ENCODE measurements at regions not wholly inside any gene's neighbourhood (a gene's known extent, or its start where the extent isn't known, plus 50 kb on each side); places are given as distances from the start of the nearest gene placed in this dataset.

DNA sequence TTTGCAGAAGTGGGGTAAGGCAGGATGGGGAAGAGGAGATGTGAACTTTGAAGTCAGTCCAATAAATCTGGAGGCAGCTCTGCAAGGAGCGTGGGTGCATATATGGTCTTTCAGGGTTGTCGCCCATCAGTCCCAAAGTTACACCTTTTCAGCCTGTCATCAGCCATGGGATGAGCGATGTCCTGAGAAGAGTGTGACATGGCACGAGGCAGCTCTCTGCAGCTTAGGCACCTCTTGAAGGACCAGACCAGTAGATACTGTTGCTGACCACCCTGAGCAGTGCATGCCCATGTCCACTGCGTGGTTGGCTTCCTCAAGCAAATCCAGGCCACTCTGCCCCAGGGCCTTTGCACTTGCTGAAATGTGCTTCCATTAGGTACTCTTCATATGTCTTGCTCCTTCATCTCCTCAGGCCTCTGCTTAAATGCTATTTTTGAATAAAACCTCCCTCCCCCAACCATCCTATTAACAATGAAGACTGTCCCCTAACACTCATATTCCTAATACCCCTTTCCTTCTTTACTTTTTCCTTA, 171.7 kb downstream of the ACTR3 start:
- TF ChIP-seq CTCF (IDR thresholded peaks at IDR 0.05; ENCODE audit: low read length) (no peak), EZH2 (IDR thresholded peaks at IDR 0.05; ENCODE audit: borderline replicate concordance, low read length) (no peak)

Measured in OCI-LY1 (cell line).